ENCODE measurements at regions not wholly inside any gene's neighbourhood (a gene's known extent, or its start where the extent isn't known, plus 50 kb on each side); places are given as distances from the start of the nearest gene placed in this dataset.

- Histone ChIP-seq H3K27ac (no peak overlapping the region), H3K27me3 (no peaks in the 10 kb centered on the region), H3K36me3 (no peaks in the 10 kb centered on the region), H3K9me3 (peaks cover 0 to 13% (median 0%) of the 10 kb centered on the region in 4 donors), H3K4me1 (no peaks in the 10 kb centered on the region), H3K4me3 (no peak overlapping the region)
- intact Hi-C loops (cut with DNase I; ENCODE audit: low total_unique reads), result no loop called here
- no peak for DNase-seq
- TF ChIP-seq POLR2A (IDR thresholded peaks at IDR 0.05), result no peak
- TF ChIP-seq CTCF (IDR thresholded peaks at IDR 0.05), result no peak
- no peak for TF ChIP-seq POLR2AphosphoS5 (IDR thresholded peaks at IDR 0.05)
- no peak for TF ChIP-seq EP300 (IDR thresholded peaks at IDR 0.05)
Measured at GRCh38 chr5:19098434-19098833, 889.6 kb downstream of the CDH18 start.

GRCh38 chr5:19099195-19099594 lies 888.8 kb downstream of the CDH18 start:
- 52 to 72% (median 60%) methylated on average over 1 of the region's 1 CpG for WGBS, 5 donors
- H3K9me3 ChIP-seq, result peaks cover 0 to 13% (median 0%) of the 10 kb centered on the region in 4 donors
- TF ChIP-seq POLR2AphosphoS5 (IDR thresholded peaks at IDR 0.05) (no peak), POLR2A (IDR thresholded peaks at IDR 0.05) (no peak), CTCF (IDR thresholded peaks at IDR 0.05) (no peak), EP300 (IDR thresholded peaks at IDR 0.05) (no peak)
- no peak for DNase-seq
- H3K4me1 ChIP-seq, result no peaks in the 10 kb centered on the region
- H3K27ac ChIP-seq, result no peak overlapping the region
- no peaks in the 10 kb centered on the region for H3K27me3 ChIP-seq
- no peaks in the 10 kb centered on the region for H3K36me3 ChIP-seq
- intact Hi-C loops (cut with DNase I; ENCODE audit: low total_unique reads), result no loop called here
- H3K4me3 ChIP-seq, result no peak overlapping the region

DNA sequence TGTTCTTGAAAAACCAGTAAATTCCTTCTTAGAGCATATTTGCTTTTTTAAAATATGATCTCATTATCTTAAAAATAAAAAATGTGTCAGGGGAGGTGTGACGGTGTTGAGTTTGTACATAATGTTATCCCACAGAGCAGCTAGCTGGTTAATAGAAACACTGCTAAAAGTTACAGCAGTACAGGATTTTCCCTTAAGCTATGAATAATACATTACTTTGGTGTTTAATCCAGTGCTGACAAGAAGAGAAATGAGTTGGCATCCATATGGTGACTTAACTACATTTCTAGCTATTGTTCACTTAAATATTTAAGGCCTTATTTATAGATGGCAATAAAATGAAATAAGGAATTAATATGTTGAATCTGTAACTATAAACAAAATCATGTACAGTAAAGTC lies 883.1 kb downstream of the CDH18 start:
- TF ChIP-seq CTCF (IDR thresholded peaks at IDR 0.05) (no peak), EP300 (IDR thresholded peaks at IDR 0.05) (no peak), POLR2A (IDR thresholded peaks at IDR 0.05) (no peak), POLR2AphosphoS5 (IDR thresholded peaks at IDR 0.05) (no peak)
- H3K4me3 ChIP-seq, result no peak overlapping the region
- no peak for DNase-seq
- no peaks in the 10 kb centered on the region for H3K27me3 ChIP-seq
- no peak overlapping the region for H3K27ac ChIP-seq
- intact Hi-C loops (cut with DNase I; ENCODE audit: low total_unique reads), result no loop called here
- WGBS, 5 donors, result 55 to 75% (median 65%) methylated on average over 1 of the region's 1 CpG
- no peaks in the 10 kb centered on the region for H3K4me1 ChIP-seq
- peaks cover 0 to 8% (median 0%) of the 10 kb centered on the region in 4 donors for H3K9me3 ChIP-seq
- H3K36me3 ChIP-seq, result no peaks in the 10 kb centered on the region

- DNase-seq, result no peak
- peaks cover 0 to 13% (median 0%) of the 10 kb centered on the region in 4 donors for H3K9me3 ChIP-seq
- no peaks in the 10 kb centered on the region for H3K36me3 ChIP-seq
- TF ChIP-seq POLR2AphosphoS5 (IDR thresholded peaks at IDR 0.05), result no peak
- no peaks in the 10 kb centered on the region for H3K4me1 ChIP-seq
- no peak overlapping the region for H3K4me3 ChIP-seq
- no peak overlapping the region for H3K27ac ChIP-seq
- no peaks in the 10 kb centered on the region for H3K27me3 ChIP-seq
- WGBS, 5 donors, result 77 to 88% (median 85%) methylated on average over 1 of the region's 1 CpG
- intact Hi-C loops (cut with DNase I; ENCODE audit: low total_unique reads), result no loop called here
Measured at GRCh38 chr5:19122923-19123322, 865.1 kb downstream of the CDH18 start.

- no peaks in the 10 kb centered on the region for H3K4me1 ChIP-seq
- no peak overlapping the region for H3K4me3 ChIP-seq
- DNase-seq, result no peak
- no peak overlapping the region for H3K27ac ChIP-seq
- WGBS, 5 donors, result 30 to 42% (median 41%) methylated on average over 5 of the region's 5 CpGs
- TF ChIP-seq POLR2AphosphoS5 (IDR thresholded peaks at IDR 0.05), result no peak
- TF ChIP-seq CTCF (IDR thresholded peaks at IDR 0.05), result no peak
- TF ChIP-seq EP300 (IDR thresholded peaks at IDR 0.05), result no peak
- TF ChIP-seq POLR2A (IDR thresholded peaks at IDR 0.05), result no peak
- no peaks in the 10 kb centered on the region for H3K36me3 ChIP-seq
- intact Hi-C loops (cut with DNase I; ENCODE audit: low total_unique reads), result no loop called here
- peaks cover 0 to 9% (median 3%) of the 10 kb centered on the region in 4 donors for H3K9me3 ChIP-seq
- H3K27me3 ChIP-seq, result no peaks in the 10 kb centered on the region
Measured at GRCh38 chr5:19125956-19126713, 861.9 kb downstream of the CDH18 start.
